K562 (cell line): ENCODE measurements at regions not wholly inside any gene's neighbourhood (a gene's known extent, or its start where the extent isn't known, plus 50 kb on each side); places are given as distances from the start of the nearest gene placed in this dataset.

Experiments used
- ATAC-seq: fragments of 200-7000 bp; cut with Tn5 transposase; 3 replicates; pipeline ENCODE4 v1.9.1; 2020; ENCODE audit warnings: moderate library complexity
- BruUV-seq: library from RNA; stranded (reverse); fragments of 400-500 nt; replicated peaks from 2 replicates; lab custom pipeline; 2021; lab: Mats Ljungman, UMichigan
- CTCF ChIA-PET: fragments of 300-600 bp; formaldehyde crosslinking; extraction: SDS; loops from one replicate; lab custom pipeline; 2021; ENCODE audit warnings: low intra/inter-chr PET ratio; lab: Yijun Ruan, JAX
- POLR2A ChIA-PET: fragments of 300-600, 350-650 bp; sonication (Branson Sonifier 250); formaldehyde crosslinking; extraction: SDS; loops from one replicate; lab custom pipeline; 2021; ENCODE audit warnings: antibody characterized with exemption, inconsistent platforms; lab: Yijun Ruan, JAX
- DNase-seq, 4 experiments: peaks; one replicate each; pipeline versions ENCODE4 v3.0.0 to v3.0.0-alpha.2; 2011 to 2018; ENCODE audit warnings: low spot score in 3 of 4, mixed read lengths in 3 of 4; ENCODE audit errors: extremely low read depth in 1 of 4
- FAIRE-seq: peaks from 2 replicates; lab custom pipeline; 2011; peaks lifted over from hg19 to GRCh38; lab: Jason Lieb, UNC
- H2AFZ ChIP-seq: 2 replicates; pipeline ENCODE4 v1.6.0; 2011; ENCODE audit warnings: low read depth, low read length, control low read depth, inconsistent platforms
- H3K27ac ChIP-seq: fragments of 200-600 bp; 3 replicates; pipeline ENCODE4 v1.8.0; 2011; ENCODE audit warnings: low read depth, mild to moderate bottlenecking, control low read depth, inconsistent platforms, low read length, moderate library complexity, mixed read lengths; ENCODE audit errors: extremely low read depth
- H3K27me3 ChIP-seq, 2 experiments: fragments of 300-600 bp in 1 of 2; 2 replicates in 1 of 2; 3 replicates in 1 of 2; pipeline versions ENCODE4 v1.6.0 to v1.8.0; 2011; ENCODE audit warnings: inconsistent platforms in 2 of 2, low read length in 2 of 2, mild to moderate bottlenecking in 1 of 2, mixed read lengths in 1 of 2, moderate library complexity in 1 of 2; ENCODE audit not compliant: control insufficient read depth in 2 of 2, insufficient read depth in 2 of 2
- H3K36me3 ChIP-seq: fragments of 300-600 bp; 3 replicates; pipeline ENCODE4 v1.8.0; 2011; ENCODE audit warnings: mild to moderate bottlenecking, low read length, inconsistent platforms; ENCODE audit not compliant: control insufficient read depth, insufficient read depth
- H3K4me1 ChIP-seq, 2 experiments: fragments of 200-600 bp in 1 of 2; replicated peaks in 1 of 2; 2 replicates in 1 of 2; 3 replicates in 1 of 2; pipeline versions ENCODE4 v1.5.1 to v1.8.0; 2011; ENCODE audit warnings: inconsistent platforms in 2 of 2, low read length in 2 of 2, mild to moderate bottlenecking in 1 of 2, mixed read lengths in 1 of 2, moderate library complexity in 1 of 2; ENCODE audit not compliant: control insufficient read depth in 2 of 2, insufficient read depth in 2 of 2
- H3K4me2 ChIP-seq: 2 replicates; pipeline ENCODE4 v1.6.1; 2011; ENCODE audit warnings: low read length, control low read depth, inconsistent platforms, mixed read lengths; ENCODE audit not compliant: insufficient read depth
- H3K4me3 ChIP-seq: fragments of 200-600 bp; sonication (generic), shearing (Covaris generic); 2 replicates; pipeline ENCODE4 v1.5.1; 2016; ENCODE audit warnings: control low read depth, inconsistent platforms
- H3K79me2 ChIP-seq: fragments of 200-600 bp; 3 replicates; pipeline ENCODE4 v1.8.0; 2011; ENCODE audit warnings: low read length, inconsistent platforms; ENCODE audit not compliant: control insufficient read depth, insufficient read depth
- H3K9ac ChIP-seq, 2 experiments: 2 replicates each; pipeline versions ENCODE4 v1.6.0 to v1.6.1; 2011; ENCODE audit warnings: low read depth in 2 of 2, low read length in 2 of 2, control low read depth in 1 of 2, inconsistent platforms in 1 of 2, mild to moderate bottlenecking in 1 of 2, mixed read lengths in 1 of 2; ENCODE audit not compliant: insufficient read depth in 1 of 2
- H3K9me1 ChIP-seq: one replicate; pipeline ENCODE4 v1.6.0; 2011; ENCODE audit warnings: inconsistent platforms, mild to moderate bottlenecking, low read length, moderate library complexity; ENCODE audit not compliant: control insufficient read depth, insufficient read depth
- H3K9me3 ChIP-seq: replicated peaks from 2 replicates; pipeline ENCODE4 v1.5.1; 2011; ENCODE audit warnings: low read depth, low read length, inconsistent platforms; ENCODE audit not compliant: control insufficient read depth, insufficient read depth
- H4K20me1 ChIP-seq: replicated peaks from 2 replicates; pipeline ENCODE4 v1.6.1; 2011; ENCODE audit warnings: low read length, inconsistent platforms, mixed read lengths; ENCODE audit not compliant: control insufficient read depth, insufficient read depth
- CSDE1 ChIP-seq, 2 experiments: fragments of 450-650 bp; IDR thresholded peaks; 2 replicates each; pipeline ENCODE4 v1.6.1; 2016; ENCODE audit warnings: mild to moderate bottlenecking in 1 of 2
- SOX6 ChIP-seq: fragments of 450-650 bp; IDR thresholded peaks from 2 replicates; pipeline ENCODE4 v1.6.1; 2014; ENCODE audit warnings: mild to moderate bottlenecking
- ZNF75A ChIP-seq: fragments of 450-650 bp; formaldehyde crosslinking; IDR thresholded peaks from 2 replicates; pipeline ENCODE4 v1.4.0; 2020; ENCODE audit warnings: mild to moderate bottlenecking
- WGBS: fragments of 100-300 bp; shearing (Covaris generic); methylation state at CpG from one replicate; pipeline ENCODE4 v1.1.6; 2016; ENCODE audit warnings: low coverage, mixed read lengths; ENCODE audit not compliant: insufficient coverage; ENCODE audit errors: missing lambda C conversion rate; 5-methylcytosine and 5-hydroxymethylcytosine counted together
- in situ Hi-C: fragments of 300-500 bp; cut with MboI; formaldehyde crosslinking; loops from 4 replicates; pipeline ENCODE4 v1.15.0; 2018; ENCODE audit warnings: inconsistent platforms, mixed read lengths
- intact Hi-C: fragments of 100-400 bp; cut with micrococcal nuclease; formaldehyde crosslinking; loops from 2 replicates; pipeline ENCODE4 v1.14.2; 2022
- TF ChIP-seq, protein P1 (sequence below): sonication (generic); formaldehyde crosslinking; IDR thresholded peaks from 2 replicates; pipeline ENCODE4 v1.8.1; 2023; ENCODE audit warnings: missing genetic modification reagents, mild to moderate bottlenecking, borderline replicate concordance
- TF ChIP-seq, protein P2 (sequence below): fragments of 200-800 bp; sonication (Bioruptor generic); IDR thresholded peaks from 2 replicates; pipeline ENCODE4 v1.6.1; 2017; ENCODE audit warnings: missing genetic modification characterization, missing compliant biosample characterization

DNA sequence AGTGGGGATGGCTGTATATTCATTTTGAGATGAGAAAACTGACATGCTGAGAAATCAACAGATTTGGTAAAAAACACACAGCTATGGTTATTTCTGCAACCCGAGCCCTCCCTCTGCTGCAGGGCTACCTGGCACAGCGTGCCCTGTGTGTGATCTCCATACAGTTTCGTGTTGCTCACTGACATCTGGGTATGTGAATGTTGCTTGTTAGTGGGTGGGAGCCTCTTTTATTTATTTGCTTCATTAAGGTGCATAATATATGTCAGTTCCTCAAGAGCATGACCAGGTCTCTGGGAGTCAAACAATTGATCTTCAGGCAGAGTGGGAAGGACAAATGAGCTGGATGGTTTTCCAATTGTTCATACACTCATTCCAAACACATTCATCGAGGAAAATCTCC is 139.1 kb upstream of the FHL2 start:
- ATAC-seq (no peak), DNase-seq (no peak), FAIRE-seq (no peak)
- H3K4me1 ChIP-seq = no peaks in the 10 kb centered on the region
- no peak overlapping the region for H2AFZ ChIP-seq
- H3K27me3 ChIP-seq = peaks cover 36 to 64% of the 10 kb centered on the region in 2 experiments
- WGBS = 0% methylated on average over 4 of the region's 4 CpGs
- H4K20me1 ChIP-seq = no peaks in the 10 kb centered on the region
- no peak overlapping the region for H3K27ac ChIP-seq
- no peak overlapping the region for H3K4me2 ChIP-seq
- BruUV-seq = no TSS peak
- no peaks in the 10 kb centered on the region for H3K9me1 ChIP-seq
- no peaks in the 10 kb centered on the region for H3K9me3 ChIP-seq
- no peak for TF ChIP-seq ZNF75A (CRISPR knock-in tag)
- TF ChIP-seq SOX6 = no peak
- intact Hi-C loops = no loop called here
- H3K9ac ChIP-seq = no peak overlapping the region
- ChIA-PET POLR2A (interaction anchor here (0.6 kb wide), 2 partner anchors 139 to 171 kb away, joined by 3 read pairs; partner anchors contain the start of gene FHL2), CTCF (no interaction called here)
- in situ Hi-C loops = loop anchor here (25.0 kb wide), 1 partner anchor 426 kb away; no protein-coding TSS in a partner anchor
- no peaks in the 10 kb centered on the region for H3K36me3 ChIP-seq
- no peak overlapping the region for H3K4me3 ChIP-seq
- no peaks in the 10 kb centered on the region for H3K79me2 ChIP-seq

DNA sequence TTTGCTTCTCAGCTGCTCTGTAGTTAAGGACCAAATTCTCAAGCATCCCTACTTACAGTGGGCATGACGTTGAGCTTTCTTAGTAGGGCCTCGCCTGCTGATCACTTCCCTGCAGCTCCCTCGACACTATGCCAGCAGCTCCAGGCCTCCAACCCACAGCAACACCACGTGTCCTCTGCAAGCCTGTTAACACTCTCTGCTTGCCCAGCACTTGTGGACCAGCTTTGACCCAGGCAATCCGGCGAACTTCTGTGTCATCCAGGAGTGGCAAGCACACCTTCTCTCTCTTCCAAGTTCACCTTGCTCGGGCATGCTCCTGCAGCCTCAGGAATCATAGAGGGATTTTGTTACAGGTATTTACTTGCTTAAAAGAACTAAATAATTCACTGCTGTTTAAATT is 138.6 kb upstream of the FHL2 start:
- Histone ChIP-seq H3K4me3 (no peak overlapping the region), H3K9me1 (no peaks in the 10 kb centered on the region), H4K20me1 (no peaks in the 10 kb centered on the region), H3K9me3 (no peaks in the 10 kb centered on the region), H3K4me2 (no peak overlapping the region), H3K79me2 (no peaks in the 10 kb centered on the region), H3K4me1 (no peaks in the 10 kb centered on the region), H3K36me3 (no peaks in the 10 kb centered on the region), H3K27me3 (peaks cover 35 to 60% of the 10 kb centered on the region in 2 experiments), H3K9ac (no peak overlapping the region), H3K27ac (no peak overlapping the region), H2AFZ (no peak overlapping the region)
- FAIRE-seq (no peak), DNase-seq (no peak), ATAC-seq (no peak)
- no TSS peak for BruUV-seq
- WGBS = 0% methylated on average over 7 of the region's 7 CpGs
- CTCF ChIA-PET = no interaction called here
- POLR2A ChIA-PET = interaction anchor here (0.6 to 0.8 kb wide), 3 partner anchors 16 to 589 kb away, joined by 3 read pairs; no protein-coding TSS in a partner anchor
- intact Hi-C loops = no loop called here
- in situ Hi-C loops = loop anchor here (25.0 kb wide), 1 partner anchor 425 kb away; no protein-coding TSS in a partner anchor
- TF ChIP-seq CSDE1 (IDR thresholded peaks at IDR 0.05) = no peak
- TF ChIP-seq, protein P1, sequence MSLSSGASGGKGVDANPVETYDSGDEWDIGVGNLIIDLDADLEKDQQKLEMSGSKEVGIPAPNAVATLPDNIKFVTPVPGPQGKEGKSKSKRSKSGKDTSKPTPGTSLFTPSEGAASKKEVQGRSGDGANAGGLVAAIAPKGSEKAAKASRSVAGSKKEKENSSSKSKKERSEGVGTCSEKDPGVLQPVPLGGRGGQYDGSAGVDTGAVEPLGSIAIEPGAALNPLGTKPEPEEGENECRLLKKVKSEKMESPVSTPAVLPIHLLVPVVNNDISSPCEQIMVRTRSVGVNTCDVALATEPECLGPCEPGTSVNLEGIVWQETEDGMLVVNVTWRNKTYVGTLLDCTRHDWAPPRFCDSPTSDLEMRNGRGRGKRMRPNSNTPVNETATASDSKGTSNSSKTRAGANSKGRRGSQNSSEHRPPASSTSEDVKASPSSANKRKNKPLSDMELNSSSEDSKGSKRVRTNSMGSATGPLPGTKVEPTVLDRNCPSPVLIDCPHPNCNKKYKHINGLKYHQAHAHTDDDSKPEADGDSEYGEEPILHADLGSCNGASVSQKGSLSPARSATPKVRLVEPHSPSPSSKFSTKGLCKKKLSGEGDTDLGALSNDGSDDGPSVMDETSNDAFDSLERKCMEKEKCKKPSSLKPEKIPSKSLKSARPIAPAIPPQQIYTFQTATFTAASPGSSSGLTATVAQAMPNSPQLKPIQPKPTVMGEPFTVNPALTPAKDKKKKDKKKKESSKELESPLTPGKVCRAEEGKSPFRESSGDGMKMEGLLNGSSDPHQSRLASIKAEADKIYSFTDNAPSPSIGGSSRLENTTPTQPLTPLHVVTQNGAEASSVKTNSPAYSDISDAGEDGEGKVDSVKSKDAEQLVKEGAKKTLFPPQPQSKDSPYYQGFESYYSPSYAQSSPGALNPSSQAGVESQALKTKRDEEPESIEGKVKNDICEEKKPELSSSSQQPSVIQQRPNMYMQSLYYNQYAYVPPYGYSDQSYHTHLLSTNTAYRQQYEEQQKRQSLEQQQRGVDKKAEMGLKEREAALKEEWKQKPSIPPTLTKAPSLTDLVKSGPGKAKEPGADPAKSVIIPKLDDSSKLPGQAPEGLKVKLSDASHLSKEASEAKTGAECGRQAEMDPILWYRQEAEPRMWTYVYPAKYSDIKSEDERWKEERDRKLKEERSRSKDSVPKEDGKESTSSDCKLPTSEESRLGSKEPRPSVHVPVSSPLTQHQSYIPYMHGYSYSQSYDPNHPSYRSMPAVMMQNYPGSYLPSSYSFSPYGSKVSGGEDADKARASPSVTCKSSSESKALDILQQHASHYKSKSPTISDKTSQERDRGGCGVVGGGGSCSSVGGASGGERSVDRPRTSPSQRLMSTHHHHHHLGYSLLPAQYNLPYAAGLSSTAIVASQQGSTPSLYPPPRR (CRISPR knock-in tag) = no peak
- TF ChIP-seq, protein P2, sequence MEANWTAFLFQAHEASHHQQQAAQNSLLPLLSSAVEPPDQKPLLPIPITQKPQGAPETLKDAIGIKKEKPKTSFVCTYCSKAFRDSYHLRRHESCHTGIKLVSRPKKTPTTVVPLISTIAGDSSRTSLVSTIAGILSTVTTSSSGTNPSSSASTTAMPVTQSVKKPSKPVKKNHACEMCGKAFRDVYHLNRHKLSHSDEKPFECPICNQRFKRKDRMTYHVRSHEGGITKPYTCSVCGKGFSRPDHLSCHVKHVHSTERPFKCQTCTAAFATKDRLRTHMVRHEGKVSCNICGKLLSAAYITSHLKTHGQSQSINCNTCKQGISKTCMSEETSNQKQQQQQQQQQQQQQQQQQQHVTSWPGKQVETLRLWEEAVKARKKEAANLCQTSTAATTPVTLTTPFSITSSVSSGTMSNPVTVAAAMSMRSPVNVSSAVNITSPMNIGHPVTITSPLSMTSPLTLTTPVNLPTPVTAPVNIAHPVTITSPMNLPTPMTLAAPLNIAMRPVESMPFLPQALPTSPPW (CRISPR knock-in tag) = no peak
